GM23338 (cell line): ENCODE measurements at regions not wholly inside any gene's neighbourhood (a gene's known extent, or its start where the extent isn't known, plus 50 kb on each side); places are given as distances from the start of the nearest gene placed in this dataset.

ENCODE experiments used
- ATAC-seq: fragments of 200-7000 bp; cut with Tn5 transposase; 3 replicates; pipeline ENCODE4 v1.9.1; 2020
- DNase-seq: peaks from one replicate; pipeline ENCODE4 v3.0.0-alpha.2; 2015; ENCODE audit warnings: low spot score
- H2AFZ ChIP-seq: fragments of 200-600 bp; sonication (generic); 2 replicates; pipeline ENCODE4 v1.8.0; 2016; ENCODE audit warnings: antibody characterized with exemption, mild to moderate bottlenecking, moderate library complexity
- H3F3A ChIP-seq: fragments of 200-600 bp; sonication (generic); replicated peaks from 2 replicates; pipeline ENCODE4 v1.8.0; 2017; ENCODE audit warnings: antibody characterized with exemption, mixed run types, low read depth
- H3K27ac ChIP-seq: fragments of 200-600 bp; sonication (generic); 2 replicates; pipeline ENCODE4 v1.6.1; 2016; ENCODE audit warnings: low read depth
- H3K27me3 ChIP-seq: fragments of 200-600 bp; sonication (generic); 2 replicates; pipeline ENCODE4 v1.8.0; 2016; ENCODE audit warnings: mild to moderate bottlenecking, mixed run types, moderate library complexity; ENCODE audit not compliant: insufficient read depth
- H3K36me3 ChIP-seq: fragments of 200-600 bp; sonication (generic); 2 replicates; pipeline ENCODE4 v1.8.0; 2016; ENCODE audit warnings: mild to moderate bottlenecking; ENCODE audit not compliant: insufficient read depth
- H3K4me1 ChIP-seq: fragments of 200-600 bp; sonication (generic); 2 replicates; pipeline ENCODE4 v1.8.0; 2016; ENCODE audit warnings: mild to moderate bottlenecking, moderate library complexity; ENCODE audit not compliant: insufficient read depth
- H3K4me2 ChIP-seq: fragments of 200-600 bp; sonication (generic); 2 replicates; pipeline ENCODE4 v1.7.1; 2017; ENCODE audit warnings: mixed run types
- H3K4me3 ChIP-seq: fragments of 200-600 bp; sonication (generic); 2 replicates; pipeline ENCODE4 v1.6.1; 2016; ENCODE audit warnings: mixed run types
- H3K79me2 ChIP-seq: fragments of 200-600 bp; sonication (generic); replicated peaks from 2 replicates; pipeline ENCODE4 v1.8.0; 2017; ENCODE audit warnings: mild to moderate bottlenecking; ENCODE audit not compliant: insufficient read depth
- H3K9me2 ChIP-seq: fragments of 200-600 bp; sonication (generic); 2 replicates; pipeline ENCODE4 v1.8.0; 2017; ENCODE audit not compliant: insufficient read depth
- H4K20me1 ChIP-seq: fragments of 200-600 bp; sonication (generic); replicated peaks from 2 replicates; pipeline ENCODE4 v1.8.0; 2017; ENCODE audit warnings: mild to moderate bottlenecking; ENCODE audit not compliant: insufficient read depth
- H3K27ac Mint-ChIP-seq: 2 replicates; pipeline ENCODE4 v1.8.0; 2020; ENCODE audit warnings: inconsistent platforms, mild to moderate bottlenecking, moderate library complexity, mixed read lengths
- H3K27me3 Mint-ChIP-seq: 3 replicates; pipeline ENCODE4 v1.8.0; 2022; ENCODE audit warnings: low read depth, mild to moderate bottlenecking, moderate library complexity, mixed read lengths, inconsistent platforms; ENCODE audit not compliant: insufficient read depth, poor library complexity
- H3K36me3 Mint-ChIP-seq: 3 replicates; pipeline ENCODE4 v1.8.0; 2021; ENCODE audit warnings: low read depth, mild to moderate bottlenecking, inconsistent platforms, moderate library complexity, mixed read lengths
- H3K4me1 Mint-ChIP-seq: 3 replicates; pipeline ENCODE4 v1.8.0; 2020; ENCODE audit warnings: mild to moderate bottlenecking, inconsistent platforms, mixed read lengths
- H3K4me3 Mint-ChIP-seq: 3 replicates; pipeline ENCODE4 v1.8.0; 2021; ENCODE audit warnings: moderate library complexity, mild to moderate bottlenecking, inconsistent platforms, mixed read lengths
- H3K9me3 Mint-ChIP-seq: 3 replicates; pipeline ENCODE4 v1.8.0; 2020; ENCODE audit warnings: moderate library complexity, mild to moderate bottlenecking, inconsistent platforms, mixed read lengths
- CREB1 ChIP-seq: fragments of 250-450 bp; sonication (Bioruptor Pico); IDR thresholded peaks from 2 replicates; pipeline ENCODE4 v1.5.0; 2020; ENCODE audit warnings: low read depth, mild to moderate bottlenecking, moderate library complexity
- CTCF ChIP-seq, 2 experiments: fragments of 200-600 bp in 1 of 2; sonication (generic) in 1 of 2; conservative IDR thresholded peaks; 2 replicates each; pipeline versions ENCODE4 v1.5.1 to v1.6.1; 2016 to 2017; ENCODE audit warnings: antibody characterized with exemption in 2 of 2, low read depth in 2 of 2, mild to moderate bottlenecking in 2 of 2, moderate library complexity in 1 of 2
- ETS1 ChIP-seq: IDR thresholded peaks from 2 replicates; pipeline ENCODE4 v1.6.1; 2016; ENCODE audit warnings: antibody characterized with exemption
- EZH2 ChIP-seq: fragments of 200-600 bp; sonication (generic); IDR thresholded peaks from one replicate; pipeline ENCODE4 v1.8.0; 2017; ENCODE audit warnings: antibody characterized with exemption, mild to moderate bottlenecking, low read depth; ENCODE audit not compliant: unreplicated experiment
- EZH2phosphoT487 ChIP-seq: fragments of 200-600 bp; sonication (generic); IDR thresholded peaks from one replicate; pipeline ENCODE4 v1.8.1; 2018; ENCODE audit warnings: antibody characterized with exemption; ENCODE audit not compliant: unreplicated experiment
- JUNB ChIP-seq: IDR thresholded peaks from one replicate; pipeline ENCODE4 v1.6.1; 2016; ENCODE audit warnings: antibody characterized with exemption; ENCODE audit not compliant: unreplicated experiment
- NANOG ChIP-seq: IDR thresholded peaks from 2 replicates; pipeline ENCODE4 v1.6.1; 2016; ENCODE audit warnings: antibody characterized with exemption, borderline replicate concordance
- POLR2AphosphoS5 ChIP-seq: IDR thresholded peaks from 2 replicates; pipeline ENCODE4 v1.6.1; 2016; ENCODE audit warnings: antibody characterized with exemption, low read depth
- STAT1 ChIP-seq: IDR thresholded peaks from one replicate; pipeline ENCODE4 v1.6.1; 2016; ENCODE audit warnings: antibody characterized with exemption; ENCODE audit not compliant: unreplicated experiment
- ZNF114 ChIP-seq: fragments of 250-450 bp; sonication (Bioruptor Pico); IDR thresholded peaks from 2 replicates; pipeline ENCODE4 v1.5.0; 2020; ENCODE audit warnings: mild to moderate bottlenecking, moderate library complexity
- ZNF331 ChIP-seq: fragments of 250-450 bp; sonication (Bioruptor Pico); IDR thresholded peaks from 2 replicates; pipeline ENCODE4 v1.5.0; 2020; ENCODE audit warnings: low read depth, mild to moderate bottlenecking, moderate library complexity
- ZNF462 ChIP-seq: fragments of 250-450 bp; sonication (Bioruptor Pico); IDR thresholded peaks from 2 replicates; pipeline ENCODE4 v1.5.0; 2020; ENCODE audit warnings: mild to moderate bottlenecking, moderate library complexity

GRCh38 chr4:3818371-3818770 lies 52.2 kb downstream of the ADRA2C start:
- Histone ChIP-seq H3F3A (no peaks in the 10 kb centered on the region), H3K4me3 (no peak overlapping the region), H3K79me2 (no peaks in the 10 kb centered on the region), H2AFZ (no peak overlapping the region), H3K4me2 (no peak overlapping the region), H3K36me3 (no peaks in the 10 kb centered on the region), H4K20me1 (no peaks in the 10 kb centered on the region), H3K9me2 (no peaks in the 10 kb centered on the region), H3K4me1 (0 out of 2 replicates have a peak, but pooled peaks cover 5% of the 10 kb centered on the region), H3K27me3 (no peaks in the 10 kb centered on the region), H3K27ac (no peak overlapping the region)
- ATAC-seq (no peak), DNase-seq (no peak)
- Mint-ChIP-seq H3K27me3 (peaks cover 12% of the 10 kb centered on the region), H3K4me3 (no peak overlapping the region), H3K4me1 (peaks cover 17% of the 10 kb centered on the region), H3K9me3 (peaks cover 2% of the 10 kb centered on the region; the same call in 1 of the 3 replicates), H3K36me3 (no peaks in the 10 kb centered on the region; the same call in 2 of the 3 replicates), H3K27ac (no peak overlapping the region)
- no peak for TF ChIP-seq ZNF462 (CRISPR knock-in tag)
- TF ChIP-seq EZH2phosphoT487 = no peak
- no peak for TF ChIP-seq STAT1
- no peak for TF ChIP-seq NANOG
- no peak for TF ChIP-seq ETS1
- no peak for TF ChIP-seq POLR2AphosphoS5
- no peak for TF ChIP-seq ZNF331 (CRISPR knock-in tag)
- TF ChIP-seq EZH2 = no peak
- no peak for TF ChIP-seq CREB1 (CRISPR knock-in tag)
- no peak for TF ChIP-seq JUNB
- TF ChIP-seq CTCF (conservative IDR thresholded peaks at IDR 0.05; ENCODE audit: low read depth in 2 of 2) = no peak
- TF ChIP-seq ZNF114 = no peak
